Nephron progenitor cell (in vitro differentiated cells): ENCODE measurements at regions not wholly inside any gene's neighbourhood (a gene's known extent, or its start where the extent isn't known, plus 50 kb on each side); places are given as distances from the start of the nearest gene placed in this dataset.

ENCODE experiments used
- DNase-seq: peaks from one replicate; pipeline ENCODE4 v3.0.0; 2021
- H3K27ac Mint-ChIP-seq: 2 replicates; pipeline ENCODE4 v1.8.0; 2021; ENCODE audit warnings: mild to moderate bottlenecking, moderate library complexity, mixed read lengths
- H3K27me3 Mint-ChIP-seq: 2 replicates; pipeline ENCODE4 v1.8.0; 2021; ENCODE audit warnings: mild to moderate bottlenecking, low read depth, mixed read lengths; ENCODE audit not compliant: poor library complexity
- H3K36me3 Mint-ChIP-seq: 2 replicates; pipeline ENCODE4 v1.8.0; 2021; ENCODE audit warnings: low read depth, mixed read lengths
- H3K4me1 Mint-ChIP-seq: 2 replicates; pipeline ENCODE4 v1.8.0; 2021; ENCODE audit warnings: mixed read lengths
- H3K4me3 Mint-ChIP-seq: 2 replicates; pipeline ENCODE4 v1.8.0; 2021; ENCODE audit warnings: mild to moderate bottlenecking, moderate library complexity, mixed read lengths
- H3K9me3 Mint-ChIP-seq: 2 replicates; pipeline ENCODE4 v1.8.0; 2021; ENCODE audit warnings: mild to moderate bottlenecking, moderate library complexity, mixed read lengths
- TF ChIP-seq, protein P1 (sequence below): fragments of 200-600 bp; sonication (generic); IDR thresholded peaks from 2 replicates; pipeline ENCODE4 v1.5.0; 2021; ENCODE audit warnings: antibody characterized with exemption

- H3K36me3 Mint-ChIP-seq = no peaks in the 10 kb centered on the region
- no peak overlapping the region for H3K4me3 Mint-ChIP-seq
- H3K27ac Mint-ChIP-seq = peak overlapping the region; percentile 12
- H3K9me3 Mint-ChIP-seq = no peaks in the 10 kb centered on the region
- H3K4me1 Mint-ChIP-seq = peaks cover 58% of the 10 kb centered on the region
- TF ChIP-seq, protein P1, sequence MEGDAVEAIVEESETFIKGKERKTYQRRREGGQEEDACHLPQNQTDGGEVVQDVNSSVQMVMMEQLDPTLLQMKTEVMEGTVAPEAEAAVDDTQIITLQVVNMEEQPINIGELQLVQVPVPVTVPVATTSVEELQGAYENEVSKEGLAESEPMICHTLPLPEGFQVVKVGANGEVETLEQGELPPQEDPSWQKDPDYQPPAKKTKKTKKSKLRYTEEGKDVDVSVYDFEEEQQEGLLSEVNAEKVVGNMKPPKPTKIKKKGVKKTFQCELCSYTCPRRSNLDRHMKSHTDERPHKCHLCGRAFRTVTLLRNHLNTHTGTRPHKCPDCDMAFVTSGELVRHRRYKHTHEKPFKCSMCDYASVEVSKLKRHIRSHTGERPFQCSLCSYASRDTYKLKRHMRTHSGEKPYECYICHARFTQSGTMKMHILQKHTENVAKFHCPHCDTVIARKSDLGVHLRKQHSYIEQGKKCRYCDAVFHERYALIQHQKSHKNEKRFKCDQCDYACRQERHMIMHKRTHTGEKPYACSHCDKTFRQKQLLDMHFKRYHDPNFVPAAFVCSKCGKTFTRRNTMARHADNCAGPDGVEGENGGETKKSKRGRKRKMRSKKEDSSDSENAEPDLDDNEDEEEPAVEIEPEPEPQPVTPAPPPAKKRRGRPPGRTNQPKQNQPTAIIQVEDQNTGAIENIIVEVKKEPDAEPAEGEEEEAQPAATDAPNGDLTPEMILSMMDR = no peak
- no peaks in the 10 kb centered on the region for H3K27me3 Mint-ChIP-seq
- DNase-seq = no peak
Observed at GRCh38 chr11:92473736-92474135, 249.1 kb downstream of the FAT3 start.

GRCh38 chr11:92475316-92475715, 250.7 kb downstream of the FAT3 start:
- Mint-ChIP-seq H3K4me1 (peaks cover 53% of the 10 kb centered on the region), H3K27ac (peak overlapping the region; percentile 7), H3K4me3 (peak overlapping the region; percentile 12), H3K9me3 (no peaks in the 10 kb centered on the region), H3K36me3 (peaks cover 5% of the 10 kb centered on the region), H3K27me3 (no peaks in the 10 kb centered on the region)
- DNase-seq = no peak
- TF ChIP-seq, protein P1 = no peak

DNA sequence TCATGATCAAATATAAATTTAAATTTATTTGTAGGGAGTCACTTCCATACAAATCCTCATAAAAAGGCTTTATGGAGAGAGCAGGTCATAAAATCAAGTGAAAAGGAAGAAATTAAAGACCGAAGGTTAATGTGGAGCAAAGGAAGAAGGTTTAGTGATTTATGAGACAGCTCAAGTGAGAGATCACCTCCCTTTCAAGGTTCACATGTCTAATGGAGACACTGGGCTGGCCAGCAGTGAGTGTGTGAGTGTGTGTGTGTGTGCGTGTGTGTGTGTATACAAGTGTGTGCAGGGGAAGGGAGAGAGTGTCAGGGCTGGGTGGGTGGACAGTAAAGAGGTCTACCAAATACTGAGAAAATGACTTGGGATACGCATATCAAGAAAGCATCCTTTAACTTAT, 251.2 kb downstream of the FAT3 start:
- TF ChIP-seq, protein P1 = no peak
- peaks cover 5% of the 10 kb centered on the region for H3K36me3 Mint-ChIP-seq
- no peaks in the 10 kb centered on the region for H3K27me3 Mint-ChIP-seq
- no peaks in the 10 kb centered on the region for H3K9me3 Mint-ChIP-seq
- peak overlapping the region; percentile 17 for H3K27ac Mint-ChIP-seq
- H3K4me1 Mint-ChIP-seq = peaks cover 51% of the 10 kb centered on the region
- peak; percentile 40 for DNase-seq
- H3K4me3 Mint-ChIP-seq = peak overlapping the region; percentile 34

- H3K9me3 Mint-ChIP-seq = no peaks in the 10 kb centered on the region
- H3K36me3 Mint-ChIP-seq = peaks cover 5% of the 10 kb centered on the region
- H3K4me1 Mint-ChIP-seq = peaks cover 55% of the 10 kb centered on the region
- no peak for DNase-seq
- no peaks in the 10 kb centered on the region for H3K27me3 Mint-ChIP-seq
- no peak overlapping the region for H3K27ac Mint-ChIP-seq
- TF ChIP-seq, protein P1 = no peak
- no peak overlapping the region for H3K4me3 Mint-ChIP-seq
Observed at GRCh38 chr11:92477686-92478085, 253.1 kb downstream of the FAT3 start.

GRCh38 chr11:92480499-92480898, 255.9 kb downstream of the FAT3 start:
- peaks cover 5% of the 10 kb centered on the region for H3K36me3 Mint-ChIP-seq

GRCh38 chr11:92482492-92483060, 258.0 kb downstream of the FAT3 start:
- peak overlapping the region; percentile 35 for H3K27ac Mint-ChIP-seq
- DNase-seq = no peak
- H3K4me3 Mint-ChIP-seq = no peak overlapping the region
- TF ChIP-seq, protein P1 = no peak
- H3K9me3 Mint-ChIP-seq = no peaks in the 10 kb centered on the region
- no peaks in the 10 kb centered on the region for H3K27me3 Mint-ChIP-seq
- H3K36me3 Mint-ChIP-seq = peaks cover 5% of the 10 kb centered on the region
- H3K4me1 Mint-ChIP-seq = peaks cover 28% of the 10 kb centered on the region

More at GRCh38 chr11:92480499-92480898, 255.9 kb downstream of the FAT3 start:
- TF ChIP-seq, protein P1 = no peak
- Mint-ChIP-seq H3K4me3 (no peak overlapping the region), H3K9me3 (no peaks in the 10 kb centered on the region), H3K4me1 (peaks cover 35% of the 10 kb centered on the region), H3K27me3 (no peaks in the 10 kb centered on the region), H3K27ac (no peak overlapping the region)
- DNase-seq = no peak
